ENCODE measurements at regions not wholly inside any gene's neighbourhood (a gene's known extent, or its start where the extent isn't known, plus 50 kb on each side); places are given as distances from the start of the nearest gene placed in this dataset.

DNA sequence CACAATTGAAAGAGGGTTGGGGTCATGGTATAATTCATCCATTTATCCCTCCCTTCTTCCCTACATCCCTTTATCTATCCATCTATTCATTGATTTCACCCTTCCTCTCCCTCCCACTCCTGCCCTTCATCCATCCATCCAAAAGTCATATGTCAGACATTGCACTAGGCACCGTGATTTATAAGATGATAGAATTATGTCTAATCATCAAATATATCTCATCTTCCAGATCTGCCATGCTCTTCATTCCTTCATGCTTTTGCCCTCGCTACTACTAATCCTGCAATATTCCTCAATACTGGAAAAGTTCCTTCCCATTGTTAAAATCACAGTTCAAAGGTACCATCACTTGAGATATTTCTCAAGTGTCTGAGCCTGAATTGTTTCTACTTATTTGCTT is 335.2 kb upstream of the CDH11 start:
- DNase-seq, result no peak

DNA sequence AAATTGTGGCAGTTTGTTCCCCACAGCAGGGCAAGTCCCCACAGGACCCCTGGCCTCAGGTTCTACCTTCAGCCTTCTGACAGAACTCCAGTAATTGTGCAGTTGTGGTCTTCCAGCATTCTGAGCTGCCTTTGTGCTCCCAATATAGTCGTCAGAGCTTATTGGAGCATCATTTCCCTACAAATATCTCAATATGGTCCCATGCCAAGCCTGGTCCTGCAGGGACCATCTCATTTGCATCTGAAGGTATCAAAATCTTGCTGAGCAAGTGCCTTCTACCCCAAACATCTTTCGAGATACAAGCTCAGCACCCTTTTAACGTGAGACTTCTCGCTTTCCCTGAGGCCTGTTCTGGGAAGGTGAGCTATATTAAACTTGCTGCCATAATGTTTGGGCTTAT is 333.9 kb upstream of the CDH11 start:
- no peak for DNase-seq

DNA sequence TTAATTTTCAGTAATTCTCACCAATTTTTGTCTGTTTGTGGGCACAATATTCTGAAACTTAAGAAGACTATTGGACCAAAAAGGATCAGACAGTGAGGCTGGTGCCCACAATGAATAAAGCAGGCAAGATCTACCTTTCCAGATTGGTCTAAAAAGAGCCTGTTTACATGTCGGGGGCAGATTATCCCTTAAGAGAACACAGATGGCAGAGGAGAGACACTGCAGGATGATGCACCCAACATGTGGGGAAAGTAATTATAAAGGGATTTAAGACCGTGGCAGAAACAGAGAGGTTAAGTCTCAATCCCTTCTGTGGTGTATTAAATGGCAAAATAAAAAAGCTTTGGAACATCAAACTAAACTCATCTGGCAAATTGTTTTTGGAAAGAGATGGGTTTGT is 331.8 kb upstream of the CDH11 start:
- no peak for DNase-seq

DNA sequence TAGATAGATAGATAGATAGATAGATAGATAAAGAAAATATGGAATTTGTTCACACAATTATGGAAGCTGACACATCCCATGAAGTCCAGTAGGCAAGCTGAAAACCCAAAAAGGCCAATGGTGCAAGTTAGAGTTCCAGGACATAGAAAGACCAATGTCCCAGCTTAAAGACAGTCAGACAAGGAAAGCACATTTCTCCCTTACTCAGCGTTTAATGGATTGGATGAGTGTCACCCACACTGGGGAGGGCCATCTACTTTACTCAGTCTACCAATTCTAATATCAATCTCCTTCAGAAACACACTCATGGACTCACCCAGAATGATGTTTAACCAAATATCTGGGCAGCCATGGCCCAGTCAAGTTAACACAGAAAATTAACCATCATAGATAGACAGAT is 327.7 kb upstream of the CDH11 start:
- no peak for DNase-seq

DNA sequence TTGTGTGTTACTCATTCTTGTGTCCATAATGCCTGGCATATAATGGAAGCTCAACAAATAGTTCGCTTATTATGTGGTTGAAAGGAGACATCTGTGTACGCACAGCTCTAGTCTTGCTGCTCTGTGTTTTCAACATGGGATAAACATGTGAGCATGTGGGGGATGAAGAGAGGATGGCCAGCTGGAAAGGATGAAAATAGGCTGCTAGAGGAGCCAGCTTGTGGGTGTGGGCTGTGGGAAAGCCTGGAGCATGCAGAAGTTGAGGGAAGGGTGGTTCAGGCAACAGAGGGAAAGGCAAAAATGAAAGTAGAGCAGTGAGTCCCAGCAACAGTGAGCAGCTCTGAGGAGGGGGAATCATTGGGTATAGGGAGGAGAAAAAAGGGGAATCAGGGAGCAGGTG is 324.6 kb upstream of the CDH11 start:
- DNase-seq, result no peak

DNA sequence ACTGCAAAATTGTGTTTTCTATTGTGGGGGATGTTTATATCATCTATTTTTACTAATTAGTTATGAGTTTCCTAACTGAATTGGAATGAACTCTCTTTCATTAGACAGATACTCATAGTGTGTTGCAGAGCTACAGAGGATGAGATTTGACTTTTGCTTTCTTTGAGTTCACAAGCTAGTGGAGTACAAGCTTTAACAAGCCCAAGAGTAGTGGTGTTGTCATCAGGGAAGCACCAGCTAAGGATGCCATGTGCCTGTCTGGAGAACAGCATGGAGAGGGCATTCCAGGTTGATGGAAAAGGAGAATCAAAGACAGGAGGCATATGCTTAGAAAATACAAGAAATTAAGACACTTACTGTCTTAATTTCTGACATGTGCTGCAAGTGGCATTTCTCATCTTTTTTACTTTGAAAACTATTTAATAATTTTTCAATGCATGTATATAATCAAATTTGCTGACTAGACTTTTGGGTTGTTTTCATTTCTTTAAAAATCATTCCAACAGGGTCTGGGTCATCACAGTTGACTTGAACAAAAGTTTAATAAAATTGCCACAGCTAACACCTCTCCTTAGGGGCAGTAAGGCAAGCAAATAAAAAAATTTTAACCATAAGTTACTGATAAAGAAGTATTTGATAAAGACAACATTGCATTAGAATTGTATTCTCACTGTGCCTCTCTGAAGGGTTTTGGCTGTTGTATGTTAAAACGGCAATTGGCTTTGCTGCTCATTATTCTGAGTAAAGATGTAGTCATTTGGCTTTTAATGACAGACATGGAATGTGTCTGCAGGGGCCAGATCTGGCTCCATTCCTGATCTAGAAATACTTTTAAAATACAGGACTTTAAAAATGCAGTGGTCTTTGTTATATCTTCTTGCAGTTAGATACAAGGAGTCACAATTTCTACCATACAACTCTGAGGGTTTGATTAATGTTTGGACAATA is 323.7 kb upstream of the CDH11 start:
- no peak for DNase-seq

DNA sequence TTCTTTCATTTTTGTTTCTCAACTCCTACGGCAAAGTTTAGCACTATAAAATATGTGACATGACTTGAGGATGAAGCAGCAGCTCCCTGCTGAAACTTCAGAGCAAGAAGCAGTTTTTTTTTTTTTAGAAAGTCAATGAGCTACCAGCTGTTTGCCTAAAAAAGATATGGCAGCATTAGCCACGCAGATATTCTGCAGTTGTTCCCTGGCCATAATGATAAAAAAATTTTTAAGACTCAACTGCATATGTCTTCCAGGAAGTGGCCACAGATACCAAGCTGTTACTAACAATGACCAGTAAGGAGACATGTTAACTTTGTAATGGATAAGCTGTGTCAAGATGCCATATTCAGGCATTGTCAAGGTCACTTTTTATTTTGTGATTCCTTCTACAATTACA is 319.6 kb upstream of the CDH11 start:
- DNase-seq, result no peak

DNA sequence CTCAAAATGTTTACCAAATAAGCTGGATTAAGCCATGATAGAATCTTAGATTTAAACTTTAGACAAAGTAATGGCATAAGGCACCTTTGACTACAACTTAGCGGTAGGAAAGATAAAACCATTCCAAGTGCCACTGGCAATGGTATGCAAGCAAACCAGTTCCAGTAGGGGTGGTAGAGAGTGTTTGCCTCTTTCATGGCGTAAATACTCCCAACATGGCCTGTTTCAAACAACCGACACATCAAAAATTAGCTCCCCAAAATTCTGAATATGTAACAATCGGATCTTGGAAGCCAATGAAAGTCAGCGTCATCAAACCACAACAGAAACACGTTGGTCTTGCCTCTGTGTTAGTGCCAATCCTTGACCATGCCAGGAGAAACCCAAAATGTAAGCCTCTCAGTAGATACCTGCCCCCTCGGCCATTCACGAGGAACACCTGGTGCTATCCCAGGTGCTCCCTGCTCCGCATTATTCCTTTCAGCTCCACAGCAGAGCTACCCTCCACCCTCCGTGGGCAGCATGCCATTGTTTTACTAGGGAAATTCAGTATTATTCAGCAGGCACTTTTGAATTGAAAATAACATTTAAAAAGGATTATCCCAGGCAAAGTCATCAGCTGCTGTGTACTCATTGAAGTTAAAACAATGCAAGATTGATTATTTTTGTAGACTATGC is 307.8 kb upstream of the CDH11 start:
- DNase-seq, result no peak

DNA sequence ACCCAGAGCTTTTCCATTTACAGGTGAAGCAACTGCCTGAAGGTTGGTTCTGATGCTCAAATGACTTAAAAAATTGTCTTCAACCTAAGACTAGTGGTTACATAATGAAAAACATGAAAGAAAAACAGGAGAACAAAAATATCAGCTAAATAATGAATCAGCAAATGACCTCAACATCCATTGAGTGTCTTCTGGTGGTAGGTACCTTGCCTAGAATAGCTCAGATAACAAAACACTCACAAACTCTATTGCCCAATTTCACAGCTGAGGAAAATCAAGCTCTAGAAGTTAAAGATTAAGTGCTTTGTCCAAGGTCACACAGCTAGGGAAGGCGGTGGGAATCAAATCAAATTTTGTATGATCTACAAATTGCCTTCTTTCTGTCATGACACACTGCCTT is 304.6 kb upstream of the CDH11 start:
- no peak for DNase-seq

DNA sequence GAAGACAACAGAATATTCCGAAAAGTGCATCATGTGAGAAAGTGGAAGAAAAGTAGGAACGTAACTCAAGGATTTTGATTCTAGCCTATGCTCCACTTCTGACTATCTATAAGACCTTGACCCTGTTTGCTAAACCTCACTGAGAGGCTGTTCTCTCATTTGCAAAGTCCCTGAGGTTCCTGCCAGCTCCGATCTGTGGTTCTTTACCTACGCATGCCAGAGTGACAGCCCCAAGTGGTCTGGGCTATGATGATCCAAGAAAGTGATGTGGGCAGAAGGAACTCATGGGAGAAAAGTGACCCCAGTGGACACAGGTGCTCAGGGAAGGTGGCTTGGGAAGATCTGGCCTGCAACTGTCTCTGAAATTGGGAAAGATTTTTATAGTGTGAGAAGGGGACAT is 301.1 kb upstream of the CDH11 start:
- DNase-seq, result no peak

DNA sequence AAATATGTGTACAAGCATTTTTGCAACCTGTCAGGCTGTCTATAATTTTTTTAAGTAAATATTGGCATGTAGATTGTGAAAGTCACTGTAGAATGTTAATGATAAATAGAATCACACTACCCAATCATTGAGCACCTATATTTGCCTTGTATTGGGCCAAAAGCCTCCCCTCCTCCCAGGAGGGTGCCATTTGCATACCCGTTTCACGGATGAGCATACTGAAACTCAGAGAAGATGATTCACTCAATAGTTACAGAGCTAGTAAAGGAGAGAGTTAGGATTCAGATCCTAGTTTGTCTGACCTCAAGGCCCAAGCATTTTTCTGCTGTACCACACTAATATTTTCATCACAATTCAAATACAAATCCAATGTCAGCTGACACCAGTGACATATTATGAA is 299.7 kb upstream of the CDH11 start:
- DNase-seq, result no peak

DNA sequence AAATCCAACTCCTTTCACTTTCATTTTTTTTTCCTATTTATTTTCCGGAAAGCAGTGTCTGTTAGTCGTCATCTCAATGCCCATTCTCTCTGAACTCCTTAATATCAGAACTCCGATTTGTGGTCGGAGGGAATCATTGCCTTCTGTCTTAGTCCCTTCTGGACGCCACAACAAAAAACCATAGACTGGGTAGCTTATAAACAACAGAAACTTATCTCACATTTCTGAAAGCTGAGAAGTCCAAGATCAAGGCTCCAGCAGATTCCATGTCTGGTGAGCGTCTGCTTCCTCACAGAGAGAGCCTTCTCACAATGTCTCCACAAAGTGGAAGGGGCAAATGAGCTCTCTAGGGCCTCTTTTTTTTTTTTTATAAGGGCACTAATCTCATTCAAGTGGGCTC is 296.6 kb upstream of the CDH11 start:
- no peak for DNase-seq

DNA sequence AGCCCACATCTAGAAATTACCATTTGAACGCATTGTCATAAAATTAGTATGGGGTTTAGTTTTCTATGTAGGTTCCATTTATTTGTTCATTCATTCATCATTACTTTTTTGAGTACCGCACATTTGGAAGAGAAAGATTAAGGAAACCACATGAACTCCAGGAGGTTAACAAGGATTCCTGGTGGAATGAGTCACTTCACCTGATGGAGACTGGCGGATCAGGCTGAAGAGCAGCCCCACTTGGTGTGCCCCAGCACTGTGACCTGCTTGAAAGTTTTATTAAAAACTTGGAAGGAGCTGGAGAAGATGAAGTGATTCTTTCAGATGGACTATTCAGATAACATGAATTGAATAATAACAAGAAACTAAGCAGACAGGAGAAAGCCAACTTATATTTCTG is 293.6 kb upstream of the CDH11 start:
- no peak for DNase-seq

DNA sequence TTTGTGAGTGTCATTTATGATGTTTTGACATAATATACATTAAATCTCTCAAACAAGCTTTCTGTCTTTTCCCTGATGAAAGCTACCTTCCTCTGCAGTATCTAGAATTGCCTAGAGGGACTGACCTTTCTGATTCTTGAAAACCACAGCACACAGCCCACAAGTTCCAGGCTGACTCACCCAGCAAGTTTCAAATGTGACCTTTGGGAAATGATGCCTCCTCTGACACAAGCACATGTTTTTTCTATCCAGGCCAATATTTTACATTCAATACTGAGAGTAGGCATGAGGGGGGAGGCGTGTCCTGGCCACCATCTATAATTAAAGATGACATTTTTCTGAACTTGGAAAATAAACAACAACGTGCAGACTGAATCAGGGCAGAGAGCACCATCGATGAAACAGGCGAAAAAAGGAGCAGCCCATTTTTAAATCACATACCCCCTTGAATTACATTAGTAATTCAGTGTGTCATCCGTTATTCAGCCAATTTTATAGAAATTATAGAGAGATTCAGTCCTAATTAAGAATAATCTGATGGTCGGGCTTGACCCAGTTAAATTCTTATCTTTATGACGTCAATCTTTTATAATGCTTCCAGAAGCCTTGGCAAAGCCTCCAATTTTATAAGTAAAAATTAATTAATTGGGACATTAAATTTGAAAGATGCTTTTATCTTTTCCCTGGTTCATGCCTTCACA is 292.6 kb upstream of the CDH11 start:
- DNase-seq, result no peak

DNA sequence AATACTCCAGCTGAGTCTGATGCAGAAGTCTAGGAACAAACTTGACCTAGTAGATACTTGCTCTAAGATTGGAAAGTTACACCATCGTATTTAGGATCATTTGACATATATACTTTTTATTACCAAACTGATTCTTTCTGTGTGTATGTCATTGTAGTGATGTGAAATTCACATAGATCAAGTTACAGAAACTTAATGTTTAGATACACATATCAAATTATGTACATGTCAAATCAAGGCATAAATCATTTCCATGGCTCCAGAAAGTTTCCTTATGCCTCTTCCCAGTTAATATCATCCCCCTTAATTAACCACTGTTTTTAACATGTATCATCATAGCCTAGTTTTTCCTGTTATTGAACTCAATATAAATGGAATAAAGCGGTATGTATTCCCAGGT is 292.0 kb upstream of the CDH11 start:
- DNase-seq, result no peak

DNA sequence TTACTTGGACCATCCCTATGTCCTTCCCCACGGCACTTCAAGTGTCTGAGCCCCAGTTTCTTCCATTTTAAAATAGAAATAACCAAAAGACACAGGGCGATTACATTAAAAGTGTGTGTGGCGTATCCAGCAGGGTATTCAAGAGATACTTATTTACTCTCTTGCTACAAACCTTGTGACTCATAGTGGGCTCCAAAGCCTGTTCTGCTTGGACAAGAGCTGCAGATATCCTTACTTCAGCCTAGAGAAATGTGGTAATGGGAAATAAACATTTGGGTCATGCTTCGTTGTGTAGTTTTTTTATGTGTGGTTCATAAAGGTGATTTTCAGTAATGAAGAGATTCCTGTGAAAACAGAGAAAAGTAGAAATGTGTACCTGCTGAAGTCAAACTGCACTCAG is 288.9 kb upstream of the CDH11 start:
- DNase-seq, result no peak

DNA sequence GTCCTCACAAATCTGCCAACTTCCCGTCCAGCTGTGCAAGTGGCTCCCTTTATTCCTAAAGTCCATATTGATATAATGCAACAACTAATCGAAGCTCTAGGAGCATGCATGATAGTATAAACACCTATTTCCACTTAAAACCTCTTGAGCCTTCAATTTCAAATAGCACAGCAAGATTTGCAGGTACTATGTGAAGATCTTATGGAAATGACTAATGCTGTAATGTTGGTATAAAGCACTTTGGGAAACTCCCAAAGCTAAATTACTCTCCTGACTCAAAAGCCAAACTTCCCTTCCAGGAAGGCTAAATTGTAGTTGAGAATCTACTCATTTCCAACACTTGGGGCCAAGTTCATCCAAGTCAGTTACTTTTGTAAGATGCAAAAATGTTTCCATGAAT is 287.6 kb upstream of the CDH11 start:
- DNase-seq, result no peak

DNA sequence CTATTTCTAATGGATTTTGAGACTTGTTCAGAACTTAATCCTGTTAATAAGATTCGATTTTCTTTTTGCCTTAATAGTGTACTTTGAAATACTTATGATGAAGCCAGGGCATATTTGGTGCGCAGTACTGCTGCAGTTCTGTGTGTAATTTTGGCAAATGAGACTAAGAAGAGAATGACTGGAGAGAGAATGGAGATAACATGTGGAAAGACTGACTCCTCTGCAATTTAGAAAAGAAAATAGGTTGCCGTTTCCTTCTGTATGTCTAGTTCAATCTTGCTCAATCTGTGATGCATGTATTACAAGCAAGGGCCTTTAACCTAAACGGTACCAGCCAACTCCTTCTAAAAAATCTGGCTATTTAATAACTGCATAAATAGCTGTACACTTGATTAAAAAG is 285.1 kb upstream of the CDH11 start:
- DNase-seq, result no peak

DNA sequence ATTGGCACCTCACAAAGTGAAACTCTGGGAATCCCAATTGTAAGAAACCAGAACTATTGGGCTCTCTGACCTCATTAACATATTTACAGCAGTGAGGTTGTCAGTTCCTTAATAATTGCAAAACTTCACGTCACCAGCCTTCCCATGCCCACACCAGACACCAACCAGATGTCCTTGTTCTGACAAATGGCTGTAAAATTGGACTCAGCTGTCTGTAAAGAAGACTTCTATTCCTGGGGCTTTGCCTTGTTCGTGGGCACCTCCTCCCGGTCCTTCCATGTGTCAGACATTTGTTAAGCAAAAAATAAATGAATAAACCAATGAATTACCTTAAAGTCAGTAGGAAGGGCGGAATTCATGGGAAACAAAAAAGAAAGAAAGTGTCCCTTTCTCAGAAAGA is 284.3 kb upstream of the CDH11 start:
- DNase-seq, result no peak

DNA sequence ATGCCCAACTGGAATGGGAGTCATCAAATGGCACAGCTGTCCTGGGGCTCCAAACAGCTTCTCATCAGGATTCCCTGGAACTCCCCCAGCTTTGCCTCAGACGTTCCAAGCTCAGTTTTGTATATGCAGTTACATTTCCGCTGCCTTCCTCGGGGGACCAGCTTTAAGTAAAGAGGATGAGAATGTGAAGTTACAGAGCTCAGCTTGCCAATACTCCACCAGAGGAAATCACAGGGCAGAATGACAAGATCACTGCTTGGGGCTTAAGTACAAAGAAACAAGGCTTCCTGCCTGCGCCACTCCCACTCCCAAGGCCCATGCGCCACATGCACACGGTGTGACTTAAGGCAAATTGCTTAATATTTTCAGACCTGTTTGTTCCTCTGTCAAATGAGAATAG is 272.4 kb upstream of the CDH11 start:
- no peak for DNase-seq

DNA sequence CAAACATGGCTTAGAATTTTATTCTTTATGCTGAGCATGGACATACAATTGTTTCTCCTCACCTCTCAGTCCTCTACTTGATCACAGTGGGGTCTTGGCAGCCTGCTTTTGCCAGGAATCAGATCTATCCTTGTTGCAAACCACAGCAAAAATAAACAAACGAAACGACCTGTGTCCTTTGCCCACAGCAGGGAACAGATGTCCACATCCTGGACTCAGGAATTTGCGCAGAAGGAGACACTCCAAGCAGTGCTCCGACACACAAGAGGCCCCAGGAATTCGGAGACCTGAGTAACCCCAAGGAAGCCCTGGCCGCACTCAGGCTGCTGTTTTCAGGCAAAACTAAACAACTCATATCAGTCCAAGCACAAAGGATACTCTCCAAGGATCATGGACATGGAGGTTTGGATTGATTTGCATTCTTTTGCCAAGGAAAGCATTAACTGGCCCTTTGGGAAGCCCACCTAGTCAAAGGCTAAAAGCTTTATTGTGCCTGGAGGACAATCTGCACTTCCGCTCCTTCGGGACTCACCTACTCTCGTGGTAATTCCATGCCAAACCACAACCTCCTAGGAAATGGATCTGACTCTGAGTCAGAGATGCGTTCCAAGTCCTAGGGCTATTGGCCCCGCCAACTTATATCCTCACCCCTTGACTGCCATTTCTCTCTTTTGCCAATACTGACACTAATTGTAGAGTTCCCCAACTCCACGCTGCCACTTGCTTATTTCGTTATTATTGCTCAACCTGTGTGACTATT is 271.1 kb upstream of the CDH11 start:
- no peak for DNase-seq

DNA sequence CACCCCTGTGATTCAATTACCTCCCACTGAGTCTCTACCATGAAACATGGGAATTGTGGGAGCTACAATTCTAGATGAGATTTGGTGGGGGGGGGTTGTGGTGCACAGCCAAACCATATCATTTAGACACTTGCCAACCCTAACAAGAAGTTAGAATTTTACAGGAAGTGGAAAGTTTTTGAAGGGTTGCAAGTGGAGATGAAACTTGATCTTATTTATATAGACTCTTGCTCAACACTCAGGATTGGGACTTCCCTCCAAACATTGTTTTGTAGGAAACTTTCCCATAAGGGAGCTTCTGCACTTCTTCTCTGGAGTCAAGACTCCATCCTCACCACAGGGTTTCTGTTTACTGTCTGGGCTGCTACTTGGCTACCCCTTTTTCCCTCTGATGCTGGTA is 266.7 kb upstream of the CDH11 start:
- DNase-seq, result no peak

DNA sequence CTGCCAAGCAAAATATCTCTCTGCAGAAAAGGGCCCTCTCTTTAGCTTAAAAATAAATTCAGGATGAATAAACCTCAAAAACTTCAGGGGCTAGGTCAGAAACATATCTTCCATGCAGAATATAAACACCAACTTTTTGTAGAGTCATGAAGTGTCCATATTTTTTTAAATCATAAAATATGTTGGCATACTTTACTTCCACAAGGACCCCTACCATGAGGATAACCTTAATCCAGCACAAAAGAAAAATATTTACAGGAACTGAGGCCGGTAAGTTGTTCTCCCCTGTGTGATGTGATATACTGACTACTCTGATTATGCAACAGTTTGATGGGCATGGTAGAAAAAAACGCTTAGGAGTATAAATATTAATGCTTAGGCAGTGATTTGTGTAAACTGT is 264.8 kb upstream of the CDH11 start:
- no peak for DNase-seq
